Peyer's patch (tissue), 4 donors: ENCODE measurements at regions not wholly inside any gene's neighbourhood (a gene's known extent, or its start where the extent isn't known, plus 50 kb on each side); places are given as distances from the start of the nearest gene placed in this dataset.

Source experiments
- POLR2A ChIP-seq, 2 donors: fragments of 450-650 bp; IDR thresholded peaks; one replicate each; pipeline ENCODE4 v1.5.1; 2017; ENCODE audit warnings: antibody characterized with exemption in 2 of 2, mild to moderate bottlenecking in 2 of 2, moderate library complexity in 2 of 2
- TF ChIP-seq, protein P1 (sequence below), 6 experiments: fragments of 450-650 bp in 4 of 6; fragments of 200-600 bp in 2 of 6; sonication (generic) in 1 of 6; IDR thresholded peaks; one replicate each; pipeline ENCODE4 v1.5.1; 2017 to 2019; ENCODE audit warnings: antibody characterized with exemption in 6 of 6, mild to moderate bottlenecking in 3 of 6, moderate library complexity in 1 of 6

DNA sequence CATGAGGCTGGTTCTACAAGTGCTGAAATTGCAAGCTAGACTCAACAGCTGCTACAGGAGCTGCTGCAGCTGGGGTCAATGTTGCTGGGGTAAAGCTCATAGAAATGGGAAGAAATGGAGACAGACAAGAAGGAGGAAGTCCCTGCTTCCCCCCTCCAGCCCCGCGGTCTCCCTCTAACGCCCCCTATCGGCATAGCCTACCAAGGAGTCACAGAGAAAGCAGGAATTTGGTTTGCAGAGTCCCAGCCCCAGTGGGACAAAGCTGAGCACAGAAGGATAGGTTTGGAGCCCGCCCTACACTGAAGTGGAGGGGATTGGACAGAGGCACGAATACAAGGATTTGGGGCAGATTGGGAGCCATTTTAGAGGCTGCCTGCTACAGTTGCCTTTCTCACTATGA lies 176.9 kb upstream of the ANKRD28 start:
- TF ChIP-seq, protein P1, sequence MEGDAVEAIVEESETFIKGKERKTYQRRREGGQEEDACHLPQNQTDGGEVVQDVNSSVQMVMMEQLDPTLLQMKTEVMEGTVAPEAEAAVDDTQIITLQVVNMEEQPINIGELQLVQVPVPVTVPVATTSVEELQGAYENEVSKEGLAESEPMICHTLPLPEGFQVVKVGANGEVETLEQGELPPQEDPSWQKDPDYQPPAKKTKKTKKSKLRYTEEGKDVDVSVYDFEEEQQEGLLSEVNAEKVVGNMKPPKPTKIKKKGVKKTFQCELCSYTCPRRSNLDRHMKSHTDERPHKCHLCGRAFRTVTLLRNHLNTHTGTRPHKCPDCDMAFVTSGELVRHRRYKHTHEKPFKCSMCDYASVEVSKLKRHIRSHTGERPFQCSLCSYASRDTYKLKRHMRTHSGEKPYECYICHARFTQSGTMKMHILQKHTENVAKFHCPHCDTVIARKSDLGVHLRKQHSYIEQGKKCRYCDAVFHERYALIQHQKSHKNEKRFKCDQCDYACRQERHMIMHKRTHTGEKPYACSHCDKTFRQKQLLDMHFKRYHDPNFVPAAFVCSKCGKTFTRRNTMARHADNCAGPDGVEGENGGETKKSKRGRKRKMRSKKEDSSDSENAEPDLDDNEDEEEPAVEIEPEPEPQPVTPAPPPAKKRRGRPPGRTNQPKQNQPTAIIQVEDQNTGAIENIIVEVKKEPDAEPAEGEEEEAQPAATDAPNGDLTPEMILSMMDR (IDR thresholded peaks at IDR 0.05) = no peak
- no peak for TF ChIP-seq POLR2A (IDR thresholded peaks at IDR 0.05)
